HG03159 (cell line): ENCODE measurements at regions not wholly inside any gene's neighbourhood (a gene's known extent, or its start where the extent isn't known, plus 50 kb on each side); places are given as distances from the start of the nearest gene placed in this dataset.
A peak's percentile ranks its signal among the peaks of the same experiment; 100 is the strongest.

Experiments
- ATAC-seq: cut with Tn5 transposase; IDR thresholded peaks from one replicate; pipeline ENCODE4 v1.9.1; 2021; ENCODE audit warnings: mild to moderate bottlenecking, moderate library complexity; ENCODE audit not compliant: unreplicated experiment

- ATAC-seq = no peak
Measured at GRCh38 chr1:221408117-221408803, 333.6 kb downstream of the DUSP10 start.

DNA sequence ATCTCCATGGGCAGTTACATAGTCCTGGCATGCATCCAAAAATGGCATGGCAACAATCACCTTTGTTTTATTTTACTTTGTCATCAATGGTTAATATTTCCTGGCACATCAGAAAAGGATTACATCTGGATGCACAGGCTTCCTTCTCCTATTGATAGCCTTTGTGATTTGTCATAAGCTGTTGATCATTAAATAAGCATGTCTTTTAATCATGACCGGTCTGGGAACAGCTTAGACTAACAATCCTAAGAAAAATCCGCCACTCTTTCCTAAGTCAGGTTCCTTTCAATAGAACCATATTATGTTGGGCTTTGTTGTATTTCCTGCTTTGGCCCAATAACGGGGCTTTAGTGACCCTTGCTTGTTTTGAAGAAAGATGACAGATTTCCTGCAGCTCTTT, 330.6 kb downstream of the DUSP10 start:
- no peak for ATAC-seq

DNA sequence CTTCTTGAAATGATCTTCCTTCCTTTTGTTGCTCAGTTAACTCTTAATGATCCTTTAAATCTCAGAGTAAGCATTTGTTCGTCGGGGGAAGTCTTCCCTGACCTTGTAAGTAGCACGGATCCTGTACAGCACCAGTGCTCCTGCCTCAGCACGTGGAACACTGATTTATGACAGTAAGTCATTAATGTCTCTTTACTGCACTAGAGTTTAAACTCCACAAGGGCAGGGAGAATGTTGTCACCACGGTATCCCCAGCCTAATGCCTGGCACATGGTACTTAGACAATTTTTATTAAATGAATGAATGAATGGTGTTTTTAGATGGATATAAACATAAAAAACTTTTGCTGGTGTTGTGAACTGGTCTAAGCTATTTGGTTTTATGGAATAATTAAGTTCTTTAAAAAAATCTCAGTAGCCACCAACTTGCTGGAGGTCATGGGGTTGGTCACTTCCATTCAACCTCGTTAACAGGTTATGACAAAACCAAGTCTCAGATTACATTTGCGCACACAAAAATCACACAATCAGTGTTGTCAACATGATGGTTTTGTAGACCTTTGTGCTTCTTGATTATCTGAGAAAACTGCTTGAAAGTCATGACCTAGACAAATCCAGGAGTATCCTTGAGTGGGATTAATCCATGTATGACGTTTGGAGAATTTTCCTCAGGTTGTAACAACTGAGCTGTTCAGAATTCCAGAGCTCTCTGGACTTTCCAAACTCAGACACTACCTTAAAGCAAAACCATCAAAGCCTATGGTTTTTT, 326.9 kb downstream of the DUSP10 start:
- no peak for ATAC-seq

GRCh38 chr1:221415651-221416050, 326.2 kb downstream of the DUSP10 start:
- ATAC-seq = no peak

GRCh38 chr1:221416142-221416541, 325.7 kb downstream of the DUSP10 start:
- no peak for ATAC-seq

DNA sequence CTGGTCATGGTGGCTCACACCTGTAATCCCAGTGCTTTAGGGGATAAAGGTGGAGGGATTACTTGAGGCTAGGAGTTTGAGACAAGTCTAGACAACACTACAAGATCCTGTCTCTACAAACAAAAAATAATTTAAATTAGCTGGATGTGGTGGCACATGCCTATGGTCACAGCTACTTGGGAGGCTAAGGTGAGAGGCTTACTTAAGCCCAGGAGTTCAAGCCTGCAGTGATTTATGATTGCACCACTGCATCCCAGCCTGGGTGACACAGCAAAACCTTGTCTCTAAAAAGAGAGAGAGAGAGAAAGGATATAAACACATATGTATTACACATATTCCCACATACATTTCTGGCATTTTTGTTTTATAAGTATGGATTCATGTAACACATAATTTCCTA, 325.2 kb downstream of the DUSP10 start:
- ATAC-seq = no peak

DNA sequence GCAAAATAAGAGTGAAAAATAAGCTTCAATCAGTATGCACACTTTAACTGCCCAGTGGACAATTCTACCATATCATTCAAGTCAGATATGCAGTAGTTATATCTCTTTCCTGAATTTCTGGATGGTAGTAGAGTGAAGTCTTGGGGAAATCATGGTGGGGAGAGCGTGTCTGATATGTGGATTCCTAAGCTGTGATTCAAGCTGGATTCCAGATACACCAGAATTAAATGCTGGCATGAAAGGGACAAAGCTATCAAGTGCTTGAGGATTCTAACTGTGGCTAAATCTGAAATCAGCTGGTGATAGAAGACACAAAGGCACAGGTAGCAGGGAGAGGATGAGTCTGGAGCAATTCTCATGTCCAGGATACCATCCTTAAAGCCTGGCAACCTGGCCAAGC, 323.5 kb downstream of the DUSP10 start:
- ATAC-seq = no peak

- ATAC-seq = no peak
Measured at GRCh38 chr1:221419513-221420095, 322.3 kb downstream of the DUSP10 start.

DNA sequence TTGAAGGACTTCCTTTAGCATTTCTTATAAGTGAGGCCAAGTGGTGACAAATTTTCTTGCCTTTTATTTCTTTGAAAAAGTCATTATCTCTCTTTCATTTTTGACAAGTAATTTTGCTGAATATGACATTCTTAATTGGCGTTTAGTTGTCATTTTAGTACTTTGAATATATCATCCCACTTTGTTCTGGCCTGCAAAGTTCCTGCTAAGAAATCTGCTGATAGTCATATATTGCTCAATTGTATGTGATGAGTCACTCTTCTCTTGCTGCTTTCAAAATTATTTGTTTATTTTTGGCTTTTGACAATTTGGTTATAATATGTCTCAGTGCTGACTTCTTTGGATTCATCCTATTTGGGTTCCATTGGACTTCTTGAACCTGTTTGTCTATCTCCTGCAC, 312.6 kb downstream of the DUSP10 start:
- ATAC-seq = no peak

DNA sequence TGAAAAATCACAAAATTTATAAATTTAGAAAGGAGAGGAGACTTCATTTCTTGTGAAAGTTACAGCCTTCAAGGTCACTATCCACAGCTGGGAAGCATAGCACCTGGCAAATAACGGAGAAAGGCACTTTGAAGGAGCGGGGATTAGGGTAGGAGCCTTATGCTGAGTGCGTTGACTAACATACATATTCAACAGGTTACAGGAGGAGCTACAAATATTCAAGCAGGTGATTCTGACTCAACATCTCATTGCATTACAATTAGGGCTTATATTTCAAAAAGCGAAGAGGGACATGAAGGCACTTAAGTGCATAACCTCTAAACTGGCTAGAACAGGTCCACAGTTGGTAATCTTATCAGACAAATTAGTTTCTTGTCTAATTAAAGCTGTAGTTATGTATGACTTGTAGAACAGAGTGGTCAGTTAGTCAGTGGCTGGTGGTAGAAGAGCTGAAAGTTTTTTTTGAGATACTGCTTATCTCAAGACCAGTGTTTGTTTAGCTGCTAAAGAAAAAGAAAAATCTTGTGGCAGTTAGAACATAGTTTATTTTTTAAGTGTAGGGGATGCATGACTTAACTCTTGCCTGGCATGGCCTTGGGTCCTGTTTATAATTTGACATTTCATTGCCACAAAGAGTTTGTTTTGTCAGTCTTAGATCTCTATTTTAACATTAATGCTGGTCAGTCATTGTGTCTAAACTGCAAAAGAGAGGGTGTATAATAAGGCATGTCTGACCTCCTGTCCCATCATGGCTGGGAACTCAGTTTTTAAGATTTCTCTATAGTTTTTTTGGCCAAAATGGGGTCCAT, 311.5 kb downstream of the DUSP10 start:
- no peak for ATAC-seq

GRCh38 chr1:221431068-221431651, 310.7 kb downstream of the DUSP10 start:
- no peak for ATAC-seq

DNA sequence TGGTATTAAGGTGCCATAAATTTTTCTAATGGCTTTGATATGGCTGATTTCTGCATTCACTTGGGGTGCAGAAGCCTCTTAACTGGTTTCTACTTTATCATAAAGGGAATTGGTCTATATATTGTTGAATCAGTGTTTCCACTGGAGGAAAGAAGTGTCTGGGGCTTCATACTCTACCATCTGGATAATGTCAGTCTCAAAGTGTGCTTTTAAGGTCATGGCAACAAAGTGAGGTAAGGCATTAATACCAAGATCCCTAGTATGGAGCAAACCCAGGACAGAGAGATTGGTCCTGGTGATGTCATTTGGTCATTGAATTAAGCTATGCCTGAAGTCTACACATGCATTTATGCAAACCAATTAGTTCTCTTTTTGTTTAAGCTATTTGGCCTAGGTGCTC, 309.9 kb downstream of the DUSP10 start:
- ATAC-seq = no peak

DNA sequence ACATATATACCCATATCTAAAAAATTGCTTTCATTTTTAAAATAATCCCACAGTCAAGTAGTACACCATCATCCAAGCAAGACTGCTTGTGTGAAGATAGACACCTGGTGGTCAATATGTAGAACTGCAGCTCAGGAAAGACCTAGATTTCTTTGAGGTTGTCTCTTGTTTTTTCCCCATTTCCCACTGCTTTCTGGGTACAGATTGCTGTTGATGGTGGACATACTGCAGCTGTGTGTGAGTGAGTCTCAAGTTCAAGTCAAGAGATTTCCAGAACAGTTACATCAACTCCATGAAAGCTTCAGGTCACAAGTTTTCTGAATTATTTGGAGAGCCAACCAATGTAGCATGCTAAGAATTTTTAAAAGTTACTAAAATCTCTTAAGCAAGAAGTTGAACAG, 306.4 kb downstream of the DUSP10 start:
- ATAC-seq = peak; percentile 50

- no peak for ATAC-seq
Measured at GRCh38 chr1:221437171-221437570, 304.7 kb downstream of the DUSP10 start.

DNA sequence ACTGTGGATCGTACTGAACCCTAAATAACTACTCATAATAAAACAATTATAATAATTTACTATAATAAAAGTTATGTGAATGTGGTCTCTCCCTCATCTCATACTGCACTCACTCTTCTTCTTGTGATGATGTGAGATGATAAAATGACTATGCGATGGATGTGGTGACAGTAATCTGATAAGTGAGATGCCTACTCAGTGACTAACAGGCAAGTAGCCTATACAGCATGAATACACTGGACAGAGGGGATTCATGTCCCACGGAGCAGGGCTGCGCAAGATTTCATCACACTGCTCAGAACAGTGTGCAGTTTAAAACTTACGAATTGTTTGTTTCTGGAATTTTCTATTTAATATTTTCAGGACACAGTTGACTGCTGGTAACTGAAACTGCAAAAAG, 304.0 kb downstream of the DUSP10 start:
- no peak for ATAC-seq

GRCh38 chr1:221439008-221439746, 302.7 kb downstream of the DUSP10 start:
- ATAC-seq = peak; percentile 95

GRCh38 chr1:221439747-221440501, 302.0 kb downstream of the DUSP10 start:
- ATAC-seq = no peak

- ATAC-seq = peak; percentile 31
Measured at GRCh38 chr1:221440658-221441057, 301.2 kb downstream of the DUSP10 start.

DNA sequence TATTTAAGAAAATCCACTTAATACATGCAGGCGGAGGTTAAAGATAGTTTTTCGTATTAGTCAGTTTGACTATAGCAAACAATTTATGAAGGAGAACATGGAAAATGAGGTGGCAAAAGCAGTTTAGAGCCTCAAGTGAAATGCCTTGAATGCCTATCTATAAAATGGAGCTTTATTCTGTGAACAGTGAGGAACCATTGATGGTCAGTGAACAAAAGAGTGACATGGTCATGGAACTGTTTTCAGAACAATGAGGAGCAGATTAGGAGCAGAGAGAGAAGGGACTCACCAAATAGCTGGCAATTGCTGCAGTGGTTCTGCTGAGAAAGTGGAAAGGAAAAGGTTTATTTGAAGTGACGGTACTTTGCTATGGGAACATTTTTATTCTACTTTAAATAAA, 299.8 kb downstream of the DUSP10 start:
- no peak for ATAC-seq

DNA sequence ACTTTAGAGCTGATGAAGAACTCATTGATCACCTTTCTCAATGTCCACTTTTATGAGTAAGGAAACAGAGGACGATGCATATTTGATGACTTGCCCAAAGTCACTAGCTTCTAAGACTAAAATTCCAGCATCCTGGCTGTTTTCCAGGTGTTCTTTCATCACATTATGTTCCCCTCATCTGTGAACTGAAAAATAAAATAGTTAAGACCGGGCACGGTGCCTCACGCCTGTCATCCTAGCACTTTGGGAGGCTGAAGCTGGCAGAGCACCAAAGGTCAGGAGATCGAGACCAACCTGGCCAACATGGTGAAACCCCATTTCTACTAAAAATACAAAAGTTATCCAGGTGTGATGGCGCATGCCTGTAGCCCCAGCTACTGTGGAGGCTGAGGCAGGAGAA, 297.5 kb downstream of the DUSP10 start:
- ATAC-seq = no peak
